DMS53 treated with DMSO at 0.1 percent for 48 hours (cell line): ENCODE measurements at regions not wholly inside any gene's neighbourhood (a gene's known extent, or its start where the extent isn't known, plus 50 kb on each side); places are given as distances from the start of the nearest gene placed in this dataset.
"Not testable (repeated sequence)": the region's sequence is repeated elsewhere in the genome, so short reads cannot be mapped to it uniquely, and the experiment has no call there.

Experiments used
- DNase-seq: peaks from one replicate; lab custom pipeline; 2025; ENCODE audit not compliant: unreplicated experiment; lab: John Stamatoyannopoulos, UW

GRCh38 chr5:145467446-145467845, 367.7 kb downstream of the PRELID2 start:
- DNase-seq, result no peak

- DNase-seq, result no peak
Measured at GRCh38 chr5:145466533-145466932, 368.6 kb downstream of the PRELID2 start.

GRCh38 chr5:145465474-145466263, 369.5 kb downstream of the PRELID2 start:
- no peak for DNase-seq

- DNase-seq, result no peak
Measured at GRCh38 chr5:145464171-145464570, 371.0 kb downstream of the PRELID2 start.

- DNase-seq, result no peak
Measured at GRCh38 chr5:145463634-145464033, 371.5 kb downstream of the PRELID2 start.

- no peak for DNase-seq
Measured at GRCh38 chr5:145462525-145462924, 372.6 kb downstream of the PRELID2 start.

- no peak for DNase-seq
Measured at GRCh38 chr5:145450286-145450885, 384.8 kb downstream of the PRELID2 start.

- DNase-seq, result no peak
Measured at GRCh38 chr5:145449794-145450193, 385.3 kb downstream of the PRELID2 start.

- DNase-seq, result not testable (repeated sequence)
Measured at GRCh38 chr5:145446875-145447274, 388.3 kb downstream of the PRELID2 start.

- DNase-seq, result no peak
Measured at GRCh38 chr5:145446412-145446811, 388.7 kb downstream of the PRELID2 start.

GRCh38 chr5:145445027-145445426, 390.1 kb downstream of the PRELID2 start:
- no peak for DNase-seq

- no peak for DNase-seq
Measured at GRCh38 chr5:145443964-145444363, 391.2 kb downstream of the PRELID2 start.

- no peak for DNase-seq
Measured at GRCh38 chr5:145443366-145443765, 391.8 kb downstream of the PRELID2 start.

- not testable (repeated sequence) for DNase-seq
Measured at GRCh38 chr5:145442661-145443060, 392.5 kb downstream of the PRELID2 start.

GRCh38 chr5:145441228-145441627, 393.9 kb downstream of the PRELID2 start:
- no peak for DNase-seq

GRCh38 chr5:145437627-145438026, 397.5 kb downstream of the PRELID2 start:
- DNase-seq, result no peak

- no peak for DNase-seq
Measured at GRCh38 chr5:145433077-145433476, 402.1 kb downstream of the PRELID2 start.

- DNase-seq, result no peak
Measured at GRCh38 chr5:145429170-145429569, 406.0 kb downstream of the PRELID2 start.

GRCh38 chr5:145408048-145408341, 427.1 kb downstream of the PRELID2 start:
- DNase-seq, result no peak

- DNase-seq, result no peak
Measured at GRCh38 chr5:145407300-145408047, 427.7 kb downstream of the PRELID2 start.

- DNase-seq, result peak; percentile 58
Measured at GRCh38 chr5:145403992-145404391, 431.1 kb downstream of the PRELID2 start.

- DNase-seq, result no peak
Measured at GRCh38 chr5:145396888-145397287, 438.3 kb downstream of the PRELID2 start.
